ENCODE measurements at regions not wholly inside any gene's neighbourhood (a gene's known extent, or its start where the extent isn't known, plus 50 kb on each side); places are given as distances from the start of the nearest gene placed in this dataset.

DNA sequence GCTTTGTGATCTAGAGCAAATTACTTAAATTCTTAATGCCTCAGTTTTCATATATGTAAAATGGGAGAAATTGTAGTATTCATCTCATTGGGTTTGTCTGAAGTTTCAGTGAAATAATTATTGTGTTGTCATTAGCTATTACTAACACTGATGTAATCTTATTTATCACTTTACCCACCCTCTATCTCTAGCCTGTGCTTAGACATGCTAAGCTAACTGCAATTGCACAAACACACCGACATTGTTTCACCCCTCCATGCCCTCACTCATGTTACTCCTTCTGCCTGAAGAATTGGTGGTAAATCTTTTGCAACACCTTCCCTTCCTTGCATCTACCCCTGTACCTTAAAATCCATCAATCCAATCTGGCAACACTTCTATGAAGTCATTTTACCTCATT lies 241.6 kb downstream of the BCAT1 start:
- TF ChIP-seq EZH2 (IDR thresholded peaks at IDR 0.05; ENCODE audit: borderline replicate concordance, low read depth, low read length, severe bottlenecking) (no peak), POLR2AphosphoS5 (IDR thresholded peaks at IDR 0.05; ENCODE audit: insufficient read depth, low read depth, low read length) (no peak), CTCF (IDR thresholded peaks at IDR 0.05; ENCODE audit: extremely low read depth in 1 of 2, insufficient read depth in 1 of 2, low read depth in 1 of 2, low read length in 2 of 2) (no peak), MAX (IDR thresholded peaks at IDR 0.05; ENCODE audit: insufficient read depth, insufficient read length) (no peak)
